HepG2 (cell line): ENCODE measurements at regions not wholly inside any gene's neighbourhood (a gene's known extent, or its start where the extent isn't known, plus 50 kb on each side); places are given as distances from the start of the nearest gene placed in this dataset.

Source experiments
- ATAC-seq: fragments of 200-7000 bp; cut with Tn5 transposase; 3 replicates; pipeline ENCODE4 v1.9.1; 2020; ENCODE audit warnings: mild to moderate bottlenecking, moderate library complexity
- BruUV-seq: library from RNA; stranded (reverse); fragments of 400-500 nt; replicated peaks from 2 replicates; lab custom pipeline; 2021; lab: Mats Ljungman, UMichigan
- CTCF ChIA-PET: fragments of 300-600 bp; formaldehyde crosslinking; extraction: SDS; loops from one replicate; lab custom pipeline; 2021; ENCODE audit warnings: low total read pairs, inconsistent platforms, low intra/inter-chr PET ratio; lab: Yijun Ruan, JAX
- POLR2A ChIA-PET: fragments of 350-600 bp; sonication (Branson Sonifier 250); formaldehyde crosslinking; loops from one replicate; lab custom pipeline; 2020; ENCODE audit warnings: antibody characterized with exemption, inconsistent platforms; lab: Yijun Ruan, JAX
- DNase-seq: peaks from one replicate; pipeline ENCODE4 v3.0.0-alpha.2; 2015; ENCODE audit warnings: low spot score
- FAIRE-seq: peaks from 3 replicates; lab custom pipeline; 2011; peaks lifted over from hg19 to GRCh38; lab: Jason Lieb, UNC
- H2AFZ ChIP-seq: one replicate; pipeline ENCODE4 v1.6.1; 2011; ENCODE audit warnings: low read length, inconsistent platforms
- H3K27ac ChIP-seq: fragments of 300-600 bp; 3 replicates; pipeline ENCODE4 v1.8.0; 2011; ENCODE audit warnings: mixed run types, mild to moderate bottlenecking, mixed read lengths, low read length, inconsistent platforms; ENCODE audit not compliant: insufficient read depth; ENCODE audit errors: extremely low read length
- H3K27me3 ChIP-seq, 2 experiments: fragments of 200-600 bp in 1 of 2; 2 replicates in 1 of 2; 3 replicates in 1 of 2; pipeline versions ENCODE4 v1.6.0 to v1.8.0; 2011; ENCODE audit warnings: low read length in 2 of 2, mild to moderate bottlenecking in 2 of 2, moderate library complexity in 2 of 2, inconsistent platforms in 1 of 2; ENCODE audit not compliant: insufficient read depth in 2 of 2, control insufficient read depth in 1 of 2
- H3K36me3 ChIP-seq, 2 experiments: fragments of 200-600 bp in 1 of 2; replicated peaks in 1 of 2; 2 replicates in 1 of 2; 3 replicates in 1 of 2; pipeline versions ENCODE4 v1.5.1 to v1.8.0; 2011; ENCODE audit warnings: low read length in 2 of 2, inconsistent platforms in 1 of 2; ENCODE audit not compliant: insufficient read depth in 2 of 2, control insufficient read depth in 1 of 2
- H3K4me1 ChIP-seq: 2 replicates; pipeline ENCODE4 v1.5.1; 2012; ENCODE audit warnings: low read length, inconsistent platforms; ENCODE audit not compliant: insufficient read depth
- H3K4me2 ChIP-seq: 2 replicates; pipeline ENCODE4 v1.6.0; 2011; ENCODE audit warnings: low read depth, low read length, inconsistent platforms
- H3K4me3 ChIP-seq, 3 experiments: fragments of 200-600 bp in 1 of 3; sonication (generic), shearing (Covaris generic) in 1 of 3; replicated peaks in 1 of 3; 2 replicates each; pipeline ENCODE4 v1.5.1; 2011 to 2016; ENCODE audit warnings: low read length in 3 of 3, inconsistent platforms in 2 of 3, low read depth in 2 of 3, mild to moderate bottlenecking in 2 of 3, control low read depth in 1 of 3, mixed read lengths in 1 of 3; ENCODE audit not compliant: insufficient read depth in 1 of 3
- H3K79me2 ChIP-seq: one replicate; pipeline ENCODE4 v1.6.1; 2011; ENCODE audit warnings: low read length, inconsistent platforms; ENCODE audit not compliant: insufficient read depth
- H3K9ac ChIP-seq: 2 replicates; pipeline ENCODE4 v1.6.0; 2011; ENCODE audit warnings: mild to moderate bottlenecking, low read depth, low read length, inconsistent platforms; ENCODE audit not compliant: insufficient read depth
- H3K9me3 ChIP-seq: 2 replicates; pipeline ENCODE4 v1.5.1; 2012; ENCODE audit warnings: mild to moderate bottlenecking, low read length
- H4K20me1 ChIP-seq: 2 replicates; pipeline ENCODE4 v1.6.0; 2011; ENCODE audit warnings: inconsistent platforms, mild to moderate bottlenecking, low read length, moderate library complexity; ENCODE audit not compliant: insufficient read depth
- NPAS2 ChIP-seq: sonication (generic); formaldehyde crosslinking; IDR thresholded peaks from 2 replicates; pipeline ENCODE4 v1.8.0; 2022; ENCODE audit warnings: mild to moderate bottlenecking, missing genetic modification reagents, borderline replicate concordance
- STAT5B ChIP-seq: sonication (generic); formaldehyde crosslinking; IDR thresholded peaks from 2 replicates; pipeline ENCODE4 v1.4.0; 2020; ENCODE audit warnings: missing genetic modification reagents
- ZBTB40 ChIP-seq, 2 experiments: fragments of 450-650 bp in 1 of 2; sonication (generic) in 1 of 2; formaldehyde crosslinking in 1 of 2; IDR thresholded peaks; 2 replicates each; pipeline versions ENCODE4 v1.6.1 to v1.8.0; 2016 to 2022; ENCODE audit warnings: antibody characterized with exemption in 1 of 2, mild to moderate bottlenecking in 1 of 2, missing genetic modification reagents in 1 of 2
- ZNF18 ChIP-seq: sonication (generic); formaldehyde crosslinking; IDR thresholded peaks from 2 replicates; pipeline ENCODE4 v1.8.0; 2022; ENCODE audit warnings: mild to moderate bottlenecking, missing genetic modification reagents; ENCODE audit not compliant: insufficient replicate concordance
- ZNF597 ChIP-seq: sonication (generic); formaldehyde crosslinking; IDR thresholded peaks from 2 replicates; pipeline ENCODE4 v1.5.0; 2020; ENCODE audit warnings: missing genetic modification reagents
- ZNF761 ChIP-seq: sonication (generic); formaldehyde crosslinking; conservative IDR thresholded peaks from 2 replicates; pipeline ENCODE4 v1.4.0; 2020; ENCODE audit warnings: mild to moderate bottlenecking, missing genetic modification reagents
- ZNF788 ChIP-seq: sonication (generic); formaldehyde crosslinking; IDR thresholded peaks from 2 replicates; pipeline ENCODE4 v1.5.0; 2020; ENCODE audit warnings: mild to moderate bottlenecking, missing genetic modification reagents, borderline replicate concordance
- ZNF839 ChIP-seq: sonication (generic); formaldehyde crosslinking; IDR thresholded peaks from 2 replicates; pipeline ENCODE4 v1.4.0; 2020; ENCODE audit warnings: missing genetic modification reagents, mild to moderate bottlenecking, borderline replicate concordance
- ZSCAN29 ChIP-seq: sonication (generic); formaldehyde crosslinking; conservative IDR thresholded peaks from 2 replicates; pipeline ENCODE4 v1.4.0; 2020; ENCODE audit warnings: mild to moderate bottlenecking, missing genetic modification reagents
- WGBS: methylation state at CpG from one replicate; pipeline ENCODE4 v1.1.6; 2017; ENCODE audit warnings: low lambda C conversion rate; 5-methylcytosine and 5-hydroxymethylcytosine counted together
- in situ Hi-C: cut with HindIII; loops from 2 replicates; pipeline ENCODE4 v1.10.0; 2017; ENCODE audit warnings: low pct_unique_long_range_greater_than_20kb; ENCODE audit not compliant: extremely low pct_ligation_motif_present
- intact Hi-C: fragments of 100-400 bp; cut with micrococcal nuclease; formaldehyde crosslinking; loops from one replicate; pipeline ENCODE4 v1.10.0; 2022; ENCODE audit not compliant: unreplicated experiment

GRCh38 chr13:107743100-107743499 lies 472.2 kb downstream of the LIG4 start:
- in situ Hi-C loops: no loop called here
- no peak for FAIRE-seq
- intact Hi-C loops: no loop called here
- no peak for ATAC-seq
- ChIA-PET POLR2A (no interaction called here), CTCF (no interaction called here)
- Histone ChIP-seq H3K4me3 (no peak overlapping the region), H3K9me3 (no peaks in the 10 kb centered on the region), H3K36me3 (no peaks in the 10 kb centered on the region), H4K20me1 (no peaks in the 10 kb centered on the region), H3K79me2 (no peaks in the 10 kb centered on the region), H3K27ac (no peak overlapping the region), H3K4me2 (no peak overlapping the region), H2AFZ (no peak overlapping the region), H3K9ac (no peak overlapping the region), H3K27me3 (no peaks in the 10 kb centered on the region), H3K4me1 (no peaks in the 10 kb centered on the region)
- TF ChIP-seq ZNF761 (CRISPR knock-in tag) (no peak), ZNF839 (no peak), ZBTB40 (IDR thresholded peaks at IDR 0.05) (no peak), ZBTB40 (CRISPR knock-in tag; IDR thresholded peaks at IDR 0.05) (no peak), ZNF788 (CRISPR knock-in tag) (no peak), ZSCAN29 (CRISPR knock-in tag) (no peak), ZNF597 (CRISPR knock-in tag) (no peak), STAT5B (CRISPR knock-in tag) (no peak), ZNF18 (CRISPR knock-in tag) (no peak), NPAS2 (no peak)
- DNase-seq: no peak
- WGBS: 7% methylated on average over 3 of the region's 3 CpGs
- no TSS peak for BruUV-seq
